Non-pigmented ciliary epithelial cell (primary cell): ENCODE measurements at regions not wholly inside any gene's neighbourhood (a gene's known extent, or its start where the extent isn't known, plus 50 kb on each side); places are given as distances from the start of the nearest gene placed in this dataset.
"Not testable (repeated sequence)": the region's sequence is repeated elsewhere in the genome, so short reads cannot be mapped to it uniquely, and the experiment has no call there.

Source experiments
- DNase-seq: peaks from one replicate; pipeline ENCODE4 v3.0.0-alpha.2; 2010; ENCODE audit warnings: low read depth

GRCh38 chr21:27881331-27881730 is 914.4 kb upstream of the ADAMTS5 start:
- DNase-seq = not testable (repeated sequence)

DNA sequence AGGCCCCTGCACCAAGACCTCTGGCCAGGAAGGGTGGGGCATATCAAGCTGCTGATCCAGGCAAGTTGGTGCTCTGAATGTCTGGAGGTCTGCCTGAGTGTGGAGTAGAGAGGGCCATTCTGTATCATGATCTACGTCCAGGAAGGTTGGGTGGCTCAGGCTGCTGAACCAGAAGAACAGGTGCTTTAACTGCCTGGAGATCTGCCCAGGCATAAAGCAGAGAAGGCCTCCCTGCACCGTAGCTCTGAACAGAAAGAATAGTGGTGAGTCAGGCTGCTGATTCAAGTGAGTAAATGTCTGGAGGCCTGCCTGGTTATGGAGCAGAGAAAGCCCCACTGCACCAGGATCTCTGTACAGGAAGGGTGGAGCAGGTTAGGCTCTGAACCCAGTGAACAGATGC is 905.5 kb upstream of the ADAMTS5 start:
- not testable (repeated sequence) for DNase-seq

GRCh38 chr21:27870755-27871154 is 903.9 kb upstream of the ADAMTS5 start:
- not testable (repeated sequence) for DNase-seq

- DNase-seq = not testable (repeated sequence)
Observed at GRCh38 chr21:27860314-27860955, 893.5 kb upstream of the ADAMTS5 start.

GRCh38 chr21:27858053-27858825 is 891.4 kb upstream of the ADAMTS5 start:
- DNase-seq = not testable (repeated sequence)

GRCh38 chr21:27856988-27857387 is 890.1 kb upstream of the ADAMTS5 start:
- not testable (repeated sequence) for DNase-seq

GRCh38 chr21:27841084-27841672 is 874.3 kb upstream of the ADAMTS5 start:
- DNase-seq = no peak

DNA sequence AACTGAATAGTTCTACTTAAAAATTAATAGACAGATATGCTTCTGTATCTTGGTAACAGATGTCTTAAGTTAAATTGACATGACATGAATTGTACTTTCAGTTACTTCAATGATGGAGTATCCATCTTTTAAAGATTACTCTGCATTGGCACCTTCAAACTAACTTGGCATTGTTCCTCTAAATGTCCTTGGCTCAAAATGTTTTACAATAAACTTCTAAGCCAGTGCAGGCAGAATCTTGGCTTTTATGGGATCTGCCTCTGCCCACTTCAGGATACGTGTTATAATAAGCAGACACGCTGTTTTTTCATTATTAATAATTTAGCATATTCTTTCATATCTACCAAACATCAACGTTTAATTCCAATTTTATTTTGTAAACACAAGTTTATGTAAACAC is 873.4 kb upstream of the ADAMTS5 start:
- DNase-seq = no peak

DNA sequence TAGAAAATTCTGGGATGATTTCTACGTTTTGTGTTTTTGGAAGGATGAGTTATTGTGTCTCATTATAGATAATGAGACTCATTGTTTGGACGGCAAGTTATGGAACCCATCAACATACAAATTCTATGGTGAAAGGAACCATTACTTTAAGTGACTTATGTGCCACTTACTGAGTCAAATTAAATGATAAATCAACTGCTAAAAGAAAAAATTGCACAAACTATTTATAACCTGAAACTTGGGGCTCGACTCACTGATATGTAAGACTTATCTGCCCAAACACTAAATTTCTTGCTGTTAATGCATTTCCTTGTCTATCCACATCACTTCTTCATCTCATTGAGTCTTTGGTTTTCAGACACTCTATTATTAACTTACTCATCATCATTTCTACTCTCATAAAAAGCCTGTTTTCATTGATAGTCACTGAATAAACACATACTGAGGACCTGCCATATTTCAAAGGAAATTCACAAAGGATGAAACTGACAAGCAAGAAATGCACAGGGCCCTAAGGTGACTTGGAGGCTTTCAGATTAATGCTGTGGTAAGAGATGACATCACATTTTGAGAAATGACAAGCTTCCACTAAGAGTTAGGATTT is 872.7 kb upstream of the ADAMTS5 start:
- no peak for DNase-seq

DNA sequence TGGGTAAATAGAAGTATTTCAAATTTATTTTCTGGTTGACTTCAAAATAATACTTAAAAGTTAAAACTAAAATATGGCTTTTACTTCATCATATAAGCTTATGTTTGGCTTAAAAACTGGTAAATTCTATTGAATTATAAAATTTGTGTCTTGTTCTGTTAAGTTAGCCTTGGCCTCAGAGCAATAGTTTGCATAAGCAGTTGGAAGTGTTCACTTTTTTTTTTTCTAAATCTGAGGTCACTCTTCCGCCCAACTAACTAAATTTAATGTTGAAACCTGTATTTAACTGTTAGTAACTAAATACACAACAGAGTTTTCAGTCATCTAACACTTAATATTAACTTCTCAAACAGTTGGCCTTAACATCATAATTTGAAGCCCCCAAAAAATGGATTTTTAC is 871.7 kb upstream of the ADAMTS5 start:
- DNase-seq = no peak

GRCh38 chr21:27837936-27838335 is 871.0 kb upstream of the ADAMTS5 start:
- no peak for DNase-seq

GRCh38 chr21:27833298-27833697 is 866.4 kb upstream of the ADAMTS5 start:
- DNase-seq = no peak

DNA sequence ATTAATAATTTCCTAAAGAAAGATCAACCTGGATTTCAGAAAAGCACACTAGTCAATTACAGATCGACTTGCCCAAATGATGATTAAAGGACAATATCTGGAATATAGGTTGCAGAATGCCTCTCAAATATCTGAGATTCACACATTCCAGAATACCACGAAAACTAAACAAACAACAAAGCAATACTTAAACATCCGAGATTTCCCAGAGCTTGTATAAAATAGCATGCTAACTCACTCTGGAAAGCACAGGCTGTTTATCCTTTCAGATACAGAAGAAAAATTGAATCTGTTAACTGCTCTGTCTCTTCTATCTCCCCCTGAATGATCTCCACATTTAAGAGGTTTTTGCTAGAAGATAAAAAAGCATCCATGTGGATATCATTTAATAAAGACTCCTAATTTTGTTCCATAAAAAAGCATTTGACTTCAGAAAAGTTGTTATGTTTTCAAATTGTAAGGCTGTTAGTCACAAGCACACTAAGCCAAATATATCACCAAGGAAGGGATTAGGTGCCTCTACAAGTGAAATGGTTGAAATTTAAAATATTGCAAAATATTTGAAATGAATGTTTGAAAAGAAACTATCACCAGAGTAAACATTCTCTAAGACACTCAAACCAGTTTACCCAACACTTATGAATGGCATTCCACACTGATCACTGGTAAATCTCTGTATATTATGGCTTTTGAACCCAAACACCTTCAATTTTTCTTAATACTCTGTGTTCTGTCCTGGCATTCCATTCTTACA is 865.1 kb upstream of the ADAMTS5 start:
- peak; percentile 13 for DNase-seq

DNA sequence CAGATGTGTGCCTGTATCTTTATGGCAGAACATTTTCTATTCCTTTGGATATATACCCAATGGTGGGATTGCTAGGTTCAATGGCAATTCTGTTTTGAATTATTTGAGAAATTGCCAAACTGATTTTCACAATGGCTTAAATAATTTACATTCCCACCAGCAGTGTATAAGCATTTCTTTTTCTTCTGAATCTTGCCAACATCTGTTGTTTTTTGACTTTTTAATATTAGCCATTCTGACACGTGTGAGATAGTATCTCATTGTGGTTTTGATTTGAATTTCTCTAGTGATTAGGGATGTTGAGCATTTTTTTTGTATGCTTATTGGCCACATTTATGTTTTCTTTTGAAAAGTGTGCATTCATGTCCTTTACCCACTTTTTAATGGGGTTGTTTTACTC is 864.3 kb upstream of the ADAMTS5 start:
- DNase-seq = no peak

- no peak for DNase-seq
Observed at GRCh38 chr21:27827972-27828371, 861.1 kb upstream of the ADAMTS5 start.

DNA sequence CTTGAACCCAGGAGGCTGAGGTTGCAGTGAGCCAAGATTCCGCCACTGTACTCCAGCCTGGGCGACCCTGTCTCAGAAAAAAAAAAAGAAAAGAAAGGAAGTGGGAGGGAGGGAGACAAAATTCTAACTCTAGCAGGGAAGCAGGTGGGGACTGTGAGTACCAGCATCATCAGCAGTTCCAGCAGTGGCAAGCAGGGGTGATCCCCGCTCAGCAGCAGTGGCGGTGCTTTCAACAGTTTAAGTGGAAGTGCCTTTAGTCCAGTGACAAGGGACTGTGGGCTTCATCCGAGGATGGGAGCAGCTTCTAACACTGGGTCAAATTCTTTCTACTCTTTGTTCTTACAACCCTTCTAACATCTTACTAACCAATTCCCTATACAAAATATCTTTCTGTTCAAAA is 858.1 kb upstream of the ADAMTS5 start:
- DNase-seq = no peak

GRCh38 chr21:27823652-27824201 is 856.8 kb upstream of the ADAMTS5 start:
- DNase-seq = no peak

GRCh38 chr21:27820342-27820741 is 853.5 kb upstream of the ADAMTS5 start:
- DNase-seq = no peak

DNA sequence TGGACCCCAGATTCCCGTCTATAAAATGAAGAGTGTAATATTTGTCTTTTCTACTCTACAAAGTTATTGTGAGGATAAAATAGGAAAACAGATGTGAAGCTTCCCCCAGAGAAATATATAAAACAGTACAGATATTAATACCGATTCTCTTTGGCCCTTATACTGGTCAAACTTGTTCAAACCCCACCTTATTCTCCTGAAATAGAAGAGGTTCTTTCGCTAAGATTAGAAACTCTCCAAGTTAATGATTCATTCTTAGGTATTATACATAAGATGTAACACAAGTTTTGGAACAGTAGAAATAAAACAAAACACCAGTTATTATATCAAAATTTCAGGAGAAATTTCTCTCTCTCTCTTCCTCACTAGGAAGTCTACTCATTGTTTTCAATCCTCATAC is 852.4 kb upstream of the ADAMTS5 start:
- DNase-seq = no peak

DNA sequence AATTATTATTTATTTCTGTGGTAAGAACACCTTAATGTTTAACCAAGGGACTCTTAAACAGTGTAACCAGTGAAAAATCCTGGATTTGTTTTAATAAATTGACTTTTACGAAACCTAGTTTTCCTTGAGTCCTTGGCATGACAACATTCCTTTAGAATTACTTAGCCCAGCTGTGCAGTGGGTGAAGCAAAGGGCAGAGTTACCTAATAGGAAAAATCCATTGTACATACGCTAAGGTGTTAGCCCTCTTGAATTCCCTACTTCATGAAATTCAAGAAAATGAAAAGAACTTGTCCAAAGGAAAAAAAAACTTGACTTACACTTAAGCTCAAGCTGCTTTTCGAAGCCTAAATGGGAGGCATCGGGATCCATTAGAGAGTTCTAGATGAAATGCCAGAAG is 852.0 kb upstream of the ADAMTS5 start:
- no peak for DNase-seq

GRCh38 chr21:27817902-27818623 is 851.2 kb upstream of the ADAMTS5 start:
- DNase-seq = no peak
